GM19324 (cell line): ENCODE measurements at regions not wholly inside any gene's neighbourhood (a gene's known extent, or its start where the extent isn't known, plus 50 kb on each side); places are given as distances from the start of the nearest gene placed in this dataset.
A peak's percentile ranks its signal among the peaks of the same experiment; 100 is the strongest.
"Not testable (repeated sequence)": the region's sequence is repeated elsewhere in the genome, so short reads cannot be mapped to it uniquely, and the experiment has no call there.

Experiments used
- ATAC-seq: cut with Tn5 transposase; IDR thresholded peaks from one replicate; pipeline ENCODE4 v1.9.1; 2021; ENCODE audit warnings: mild to moderate bottlenecking, moderate library complexity; ENCODE audit not compliant: unreplicated experiment, low FRiP score

- no peak for ATAC-seq
These were observed 895.0 kb upstream of the B3GALT2 start for GRCh38 chr1:194081444-194081843.

GRCh38 chr1:194080826-194081225 is 894.4 kb upstream of the B3GALT2 start:
- ATAC-seq: no peak

- no peak for ATAC-seq
These were observed 892.4 kb upstream of the B3GALT2 start for GRCh38 chr1:194078765-194079164.

GRCh38 chr1:194076646-194077045 is 890.2 kb upstream of the B3GALT2 start:
- ATAC-seq: no peak

- ATAC-seq: no peak
These were observed 887.4 kb upstream of the B3GALT2 start for GRCh38 chr1:194073833-194074232.

GRCh38 chr1:194071205-194071604 is 884.8 kb upstream of the B3GALT2 start:
- ATAC-seq: no peak

GRCh38 chr1:194069831-194070218 is 883.4 kb upstream of the B3GALT2 start:
- no peak for ATAC-seq

GRCh38 chr1:194069168-194069830 is 882.9 kb upstream of the B3GALT2 start:
- no peak for ATAC-seq

- ATAC-seq: no peak
These were observed 882.2 kb upstream of the B3GALT2 start for GRCh38 chr1:194068446-194069167.

- no peak for ATAC-seq
These were observed 881.4 kb upstream of the B3GALT2 start for GRCh38 chr1:194067772-194068171.

- ATAC-seq: no peak
These were observed 876.5 kb upstream of the B3GALT2 start for GRCh38 chr1:194062962-194063361.

GRCh38 chr1:194062526-194062925 is 876.1 kb upstream of the B3GALT2 start:
- ATAC-seq: no peak

- no peak for ATAC-seq
These were observed 874.1 kb upstream of the B3GALT2 start for GRCh38 chr1:194060481-194060880.

GRCh38 chr1:194058268-194058667 is 871.9 kb upstream of the B3GALT2 start:
- ATAC-seq: not testable (repeated sequence)

GRCh38 chr1:194056169-194056568 is 869.8 kb upstream of the B3GALT2 start:
- ATAC-seq: no peak

- ATAC-seq: no peak
These were observed 869.1 kb upstream of the B3GALT2 start for GRCh38 chr1:194055536-194055935.

GRCh38 chr1:194052514-194053338 is 866.3 kb upstream of the B3GALT2 start:
- peak; percentile 53 for ATAC-seq

- no peak for ATAC-seq
These were observed 861.5 kb upstream of the B3GALT2 start for GRCh38 chr1:194047921-194048320.

- no peak for ATAC-seq
These were observed 860.8 kb upstream of the B3GALT2 start for GRCh38 chr1:194047206-194047605.

- ATAC-seq: no peak
These were observed 859.0 kb upstream of the B3GALT2 start for GRCh38 chr1:194045416-194045815.

GRCh38 chr1:194044892-194045291 is 858.5 kb upstream of the B3GALT2 start:
- no peak for ATAC-seq
